Fibroblast of lung (primary cell): ENCODE measurements at regions not wholly inside any gene's neighbourhood (a gene's known extent, or its start where the extent isn't known, plus 50 kb on each side); places are given as distances from the start of the nearest gene placed in this dataset.

Experiments
- DNase-seq, 2 donors: peaks; one replicate each; pipeline versions ENCODE4 v3.0.0 to v3.0.0-alpha.2; 2010; ENCODE audit warnings: low read depth in 2 of 2
- H2AFZ ChIP-seq: 2 replicates; pipeline ENCODE4 v1.5.1; 2012; ENCODE audit warnings: low read length, control low read depth, inconsistent platforms
- H3K27ac ChIP-seq: 2 replicates; pipeline ENCODE4 v1.5.1; 2011; ENCODE audit warnings: low read length, control low read depth; ENCODE audit not compliant: insufficient read depth
- H3K27me3 ChIP-seq: 2 replicates; pipeline ENCODE4 v1.5.1; 2011; ENCODE audit warnings: mild to moderate bottlenecking, low read length; ENCODE audit not compliant: control insufficient read depth, insufficient read depth
- H3K36me3 ChIP-seq: 2 replicates; pipeline ENCODE4 v1.5.1; 2011; ENCODE audit warnings: low read length; ENCODE audit not compliant: control insufficient read depth, insufficient read depth
- H3K4me1 ChIP-seq: 2 replicates; pipeline ENCODE4 v1.5.1; 2011; ENCODE audit warnings: low read length; ENCODE audit not compliant: control insufficient read depth, insufficient read depth; ENCODE audit errors: extremely low read depth
- H3K4me2 ChIP-seq: 2 replicates; pipeline ENCODE4 v1.5.1; 2011; ENCODE audit warnings: low read length, control low read depth; ENCODE audit not compliant: insufficient read depth; ENCODE audit errors: extremely low read depth
- H3K4me3 ChIP-seq, 4 experiments: fragments of 200-600 bp in 1 of 4; sonication (generic) in 1 of 4; replicated peaks in 1 of 4; 2 replicates each; pipeline ENCODE4 v1.5.1; 2011 to 2016; ENCODE audit warnings: low read length in 4 of 4, low read depth in 3 of 4, mild to moderate bottlenecking in 3 of 4, control low read depth in 2 of 4, inconsistent platforms in 1 of 4, mixed read lengths in 1 of 4; ENCODE audit not compliant: insufficient read depth in 1 of 4; ENCODE audit errors: control extremely low read depth in 1 of 4
- H3K79me2 ChIP-seq: 2 replicates; pipeline ENCODE4 v1.5.1; 2012; ENCODE audit warnings: mild to moderate bottlenecking, low read length, inconsistent platforms; ENCODE audit not compliant: control insufficient read depth, insufficient read depth
- H3K9ac ChIP-seq: 2 replicates; pipeline ENCODE4 v1.5.1; 2011; ENCODE audit warnings: mild to moderate bottlenecking, low read length, control low read depth; ENCODE audit not compliant: insufficient read depth
- H3K9me3 ChIP-seq: 2 replicates; pipeline ENCODE4 v1.5.1; 2012; ENCODE audit warnings: low read depth, low read length; ENCODE audit not compliant: control insufficient read depth, insufficient read depth
- H4K20me1 ChIP-seq: 2 replicates; pipeline ENCODE4 v1.5.1; 2011; ENCODE audit warnings: low read length; ENCODE audit not compliant: control insufficient read depth, insufficient read depth; ENCODE audit errors: extremely low read depth
- EZH2 ChIP-seq: IDR thresholded peaks from 2 replicates; pipeline ENCODE4 v1.5.1; 2012; ENCODE audit warnings: low read length, control low read depth, mild to moderate bottlenecking; ENCODE audit errors: missing control alignments
- TF ChIP-seq, protein P1 (sequence below), 2 donors: IDR thresholded peaks in 1 of 2; conservative IDR thresholded peaks in 1 of 2; 1 replicate in 1 of 2; 2 replicates in 1 of 2; pipeline ENCODE4 v1.5.1; 2011 to 2012; ENCODE audit warnings: low read length in 2 of 2, control low read depth in 1 of 2, inconsistent platforms in 1 of 2, low read depth in 1 of 2, mild to moderate bottlenecking in 1 of 2

DNA sequence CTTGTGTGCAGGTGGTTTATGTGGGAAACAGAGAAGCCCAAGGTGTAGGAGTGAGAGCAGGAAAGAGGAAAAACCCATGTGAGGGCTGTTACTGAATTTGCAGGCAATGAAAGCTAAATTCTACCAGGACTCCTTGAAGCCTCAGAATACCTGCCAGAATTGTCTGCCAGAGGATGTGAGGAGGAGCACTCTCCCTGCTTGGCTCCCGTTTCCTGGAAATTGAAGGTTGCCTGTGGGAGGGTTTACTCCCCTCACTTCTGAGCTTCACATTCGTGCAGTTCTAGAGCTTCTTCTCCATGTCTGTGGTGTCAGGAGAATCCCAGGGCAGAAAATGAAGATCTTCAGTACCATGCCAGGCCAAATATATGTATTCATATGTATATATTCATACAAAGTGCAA lies 220.8 kb upstream of the ZP4 start:
- no peak overlapping the region for H3K4me3 ChIP-seq
- H3K27ac ChIP-seq, result no peak overlapping the region
- H3K27me3 ChIP-seq, result no peaks in the 10 kb centered on the region
- no peaks in the 10 kb centered on the region for H3K4me1 ChIP-seq
- H4K20me1 ChIP-seq, result no peaks in the 10 kb centered on the region
- no peak overlapping the region for H3K4me2 ChIP-seq
- H3K9me3 ChIP-seq, result no peaks in the 10 kb centered on the region
- DNase-seq, result no peak
- H3K36me3 ChIP-seq, result no peaks in the 10 kb centered on the region
- no peak for TF ChIP-seq EZH2
- TF ChIP-seq, protein P1, sequence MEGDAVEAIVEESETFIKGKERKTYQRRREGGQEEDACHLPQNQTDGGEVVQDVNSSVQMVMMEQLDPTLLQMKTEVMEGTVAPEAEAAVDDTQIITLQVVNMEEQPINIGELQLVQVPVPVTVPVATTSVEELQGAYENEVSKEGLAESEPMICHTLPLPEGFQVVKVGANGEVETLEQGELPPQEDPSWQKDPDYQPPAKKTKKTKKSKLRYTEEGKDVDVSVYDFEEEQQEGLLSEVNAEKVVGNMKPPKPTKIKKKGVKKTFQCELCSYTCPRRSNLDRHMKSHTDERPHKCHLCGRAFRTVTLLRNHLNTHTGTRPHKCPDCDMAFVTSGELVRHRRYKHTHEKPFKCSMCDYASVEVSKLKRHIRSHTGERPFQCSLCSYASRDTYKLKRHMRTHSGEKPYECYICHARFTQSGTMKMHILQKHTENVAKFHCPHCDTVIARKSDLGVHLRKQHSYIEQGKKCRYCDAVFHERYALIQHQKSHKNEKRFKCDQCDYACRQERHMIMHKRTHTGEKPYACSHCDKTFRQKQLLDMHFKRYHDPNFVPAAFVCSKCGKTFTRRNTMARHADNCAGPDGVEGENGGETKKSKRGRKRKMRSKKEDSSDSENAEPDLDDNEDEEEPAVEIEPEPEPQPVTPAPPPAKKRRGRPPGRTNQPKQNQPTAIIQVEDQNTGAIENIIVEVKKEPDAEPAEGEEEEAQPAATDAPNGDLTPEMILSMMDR (conservative IDR thresholded peaks at IDR 0.05 in 1 of 2, IDR thresholded peaks at IDR 0.05 in 1 of 2; ENCODE audit: low read depth in 1 of 2, low read length in 2 of 2), result no peak
- H3K9ac ChIP-seq, result no peak overlapping the region
- H2AFZ ChIP-seq, result no peak overlapping the region
- H3K79me2 ChIP-seq, result no peaks in the 10 kb centered on the region

DNA sequence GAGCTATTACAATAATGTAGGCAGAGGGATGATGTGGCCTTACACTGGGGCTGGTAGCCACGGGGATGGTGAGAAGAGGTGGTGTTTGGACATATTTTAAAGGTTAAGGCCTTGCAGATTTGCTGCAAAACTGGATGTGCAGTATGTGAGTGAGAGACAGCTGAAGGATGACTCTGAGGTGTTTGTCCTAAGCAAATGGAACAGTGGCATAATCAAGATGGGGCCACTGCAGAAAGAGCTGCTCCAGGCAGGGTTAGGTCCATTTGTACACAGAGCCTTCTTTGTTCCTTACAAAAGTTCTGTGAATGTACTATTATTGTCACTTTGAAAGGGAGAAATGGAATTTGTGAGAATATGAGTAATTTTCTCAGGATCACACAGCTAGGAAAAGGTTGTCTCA lies 220.4 kb upstream of the ZP4 start:
- TF ChIP-seq, protein P1 (conservative IDR thresholded peaks at IDR 0.05 in 1 of 2, IDR thresholded peaks at IDR 0.05 in 1 of 2; ENCODE audit: low read depth in 1 of 2, low read length in 2 of 2), result no peak
- TF ChIP-seq EZH2, result no peak
- Histone ChIP-seq H4K20me1 (no peaks in the 10 kb centered on the region), H3K4me2 (no peak overlapping the region), H3K9me3 (no peaks in the 10 kb centered on the region), H3K27me3 (no peaks in the 10 kb centered on the region), H3K9ac (no peak overlapping the region), H3K27ac (no peak overlapping the region), H3K36me3 (no peaks in the 10 kb centered on the region), H3K4me3 (no peak overlapping the region), H2AFZ (no peak overlapping the region), H3K4me1 (no peaks in the 10 kb centered on the region), H3K79me2 (no peaks in the 10 kb centered on the region)
- DNase-seq, result no peak

DNA sequence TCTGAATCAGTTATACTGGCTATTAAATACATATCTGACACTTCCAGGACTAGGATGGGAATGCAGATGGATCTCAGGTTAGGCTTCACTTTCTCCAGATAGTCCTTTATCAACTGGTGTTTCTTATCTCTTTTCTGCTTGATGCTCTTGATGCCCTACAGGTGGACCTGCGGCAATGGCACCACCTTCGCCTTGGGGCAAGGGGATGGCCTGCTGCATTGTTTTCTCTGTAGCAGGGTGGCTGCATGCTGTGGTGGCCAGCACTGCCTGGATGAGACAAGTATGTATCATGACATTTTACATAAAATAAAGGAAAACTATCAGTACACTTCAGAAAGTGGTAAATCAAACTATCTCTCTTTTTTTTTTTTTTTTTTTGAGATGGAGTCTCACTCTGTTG lies 217.7 kb upstream of the ZP4 start:
- Histone ChIP-seq H3K27me3 (no peaks in the 10 kb centered on the region), H3K27ac (no peak overlapping the region), H2AFZ (no peak overlapping the region), H3K4me1 (no peaks in the 10 kb centered on the region), H3K36me3 (no peaks in the 10 kb centered on the region), H3K4me2 (no peak overlapping the region), H3K9me3 (no peaks in the 10 kb centered on the region), H3K9ac (no peak overlapping the region), H3K4me3 (no peak overlapping the region), H4K20me1 (no peaks in the 10 kb centered on the region), H3K79me2 (no peaks in the 10 kb centered on the region)
- DNase-seq, result no peak
- TF ChIP-seq, protein P1 (conservative IDR thresholded peaks at IDR 0.05 in 1 of 2, IDR thresholded peaks at IDR 0.05 in 1 of 2; ENCODE audit: low read depth in 1 of 2, low read length in 2 of 2), result no peak
- no peak for TF ChIP-seq EZH2
